Myocyte (in vitro differentiated cells): ENCODE measurements at regions not wholly inside any gene's neighbourhood (a gene's known extent, or its start where the extent isn't known, plus 50 kb on each side); places are given as distances from the start of the nearest gene placed in this dataset.
"Not testable (repeated sequence)": the region's sequence is repeated elsewhere in the genome, so short reads cannot be mapped to it uniquely, and the experiment has no call there.

Source experiments
- DNase-seq: peaks from one replicate; pipeline ENCODE4 v3.0.0-alpha.2; 2012; ENCODE audit warnings: low read depth

- DNase-seq = no peak
Observed at GRCh38 chr2:223285370-223286265, 233.6 kb downstream of the KCNE4 start.

- DNase-seq = no peak
Observed at GRCh38 chr2:223294756-223295155, 242.8 kb downstream of the KCNE4 start.

- DNase-seq = no peak
Observed at GRCh38 chr2:223297788-223298187, 245.8 kb downstream of the KCNE4 start.

- DNase-seq = not testable (repeated sequence)
Observed at GRCh38 chr2:223298329-223298728, 246.3 kb downstream of the KCNE4 start.

GRCh38 chr2:223300326-223300725 lies 248.3 kb downstream of the KCNE4 start:
- no peak for DNase-seq

GRCh38 chr2:223306371-223306770 lies 254.4 kb downstream of the KCNE4 start:
- no peak for DNase-seq

- DNase-seq = no peak
Observed at GRCh38 chr2:223311889-223312680, 260.1 kb downstream of the KCNE4 start.

- DNase-seq = no peak
Observed at GRCh38 chr2:223313101-223313500, 261.1 kb downstream of the KCNE4 start.

- DNase-seq = peak; percentile 41
Observed at GRCh38 chr2:223314811-223315210, 262.8 kb downstream of the KCNE4 start.

GRCh38 chr2:223315813-223316212 lies 263.8 kb downstream of the KCNE4 start:
- DNase-seq = no peak

GRCh38 chr2:223316342-223316741 lies 264.4 kb downstream of the KCNE4 start:
- no peak for DNase-seq

GRCh38 chr2:223319601-223320000 lies 267.6 kb downstream of the KCNE4 start:
- peak; percentile 49 for DNase-seq

- no peak for DNase-seq
Observed at GRCh38 chr2:223324402-223324801, 272.4 kb downstream of the KCNE4 start.

GRCh38 chr2:223328578-223328977 lies 273.6 kb downstream of the SCG2 start:
- peak; percentile 20 for DNase-seq

- not testable (repeated sequence) for DNase-seq
Observed at GRCh38 chr2:223330747-223331146, 271.4 kb downstream of the SCG2 start.

GRCh38 chr2:223338016-223338415 lies 264.1 kb downstream of the SCG2 start:
- no peak for DNase-seq

- DNase-seq = no peak
Observed at GRCh38 chr2:223357076-223357475, 245.1 kb downstream of the SCG2 start.

- DNase-seq = no peak
Observed at GRCh38 chr2:223363085-223363484, 239.1 kb downstream of the SCG2 start.

- DNase-seq = no peak
Observed at GRCh38 chr2:223365158-223365679, 236.9 kb downstream of the SCG2 start.

- DNase-seq = peak; percentile 59
Observed at GRCh38 chr2:223366566-223366965, 235.6 kb downstream of the SCG2 start.

GRCh38 chr2:223368481-223368880 lies 233.7 kb downstream of the SCG2 start:
- no peak for DNase-seq

- DNase-seq = no peak
Observed at GRCh38 chr2:223369889-223370288, 232.3 kb downstream of the SCG2 start.
